Neural crest cell (in vitro differentiated cells): ENCODE measurements at regions not wholly inside any gene's neighbourhood (a gene's known extent, or its start where the extent isn't known, plus 50 kb on each side); places are given as distances from the start of the nearest gene placed in this dataset.
"Not testable (repeated sequence)": the region's sequence is repeated elsewhere in the genome, so short reads cannot be mapped to it uniquely, and the experiment has no call there.

Experiments used
- DNase-seq: peaks from one replicate; pipeline ENCODE4 v3.0.0; 2021; ENCODE audit warnings: low read depth, mixed read lengths, low spot score
- H3K27ac Mint-ChIP-seq: one replicate; pipeline ENCODE4 v1.8.0; 2021; ENCODE audit warnings: mild to moderate bottlenecking, mixed read lengths; ENCODE audit not compliant: unreplicated experiment
- H3K27me3 Mint-ChIP-seq: 2 replicates; pipeline ENCODE4 v1.8.0; 2021; ENCODE audit warnings: low read depth, mild to moderate bottlenecking, mixed read lengths
- H3K36me3 Mint-ChIP-seq: 2 replicates; pipeline ENCODE4 v1.8.0; 2021; ENCODE audit warnings: low read depth, mild to moderate bottlenecking, mixed read lengths
- H3K4me1 Mint-ChIP-seq: 2 replicates; pipeline ENCODE4 v1.8.0; 2021; ENCODE audit warnings: mixed read lengths
- H3K4me3 Mint-ChIP-seq: one replicate; pipeline ENCODE4 v1.8.0; 2021; ENCODE audit warnings: mild to moderate bottlenecking, mixed read lengths
- H3K9me3 Mint-ChIP-seq: 2 replicates; pipeline ENCODE4 v1.8.0; 2021; ENCODE audit warnings: mixed read lengths
- TF ChIP-seq, protein P1 (sequence below): fragments of 200-600 bp; sonication (generic); conservative IDR thresholded peaks from 2 replicates; pipeline ENCODE4 v1.5.0; 2021; ENCODE audit warnings: antibody characterized with exemption, mild to moderate bottlenecking

DNA sequence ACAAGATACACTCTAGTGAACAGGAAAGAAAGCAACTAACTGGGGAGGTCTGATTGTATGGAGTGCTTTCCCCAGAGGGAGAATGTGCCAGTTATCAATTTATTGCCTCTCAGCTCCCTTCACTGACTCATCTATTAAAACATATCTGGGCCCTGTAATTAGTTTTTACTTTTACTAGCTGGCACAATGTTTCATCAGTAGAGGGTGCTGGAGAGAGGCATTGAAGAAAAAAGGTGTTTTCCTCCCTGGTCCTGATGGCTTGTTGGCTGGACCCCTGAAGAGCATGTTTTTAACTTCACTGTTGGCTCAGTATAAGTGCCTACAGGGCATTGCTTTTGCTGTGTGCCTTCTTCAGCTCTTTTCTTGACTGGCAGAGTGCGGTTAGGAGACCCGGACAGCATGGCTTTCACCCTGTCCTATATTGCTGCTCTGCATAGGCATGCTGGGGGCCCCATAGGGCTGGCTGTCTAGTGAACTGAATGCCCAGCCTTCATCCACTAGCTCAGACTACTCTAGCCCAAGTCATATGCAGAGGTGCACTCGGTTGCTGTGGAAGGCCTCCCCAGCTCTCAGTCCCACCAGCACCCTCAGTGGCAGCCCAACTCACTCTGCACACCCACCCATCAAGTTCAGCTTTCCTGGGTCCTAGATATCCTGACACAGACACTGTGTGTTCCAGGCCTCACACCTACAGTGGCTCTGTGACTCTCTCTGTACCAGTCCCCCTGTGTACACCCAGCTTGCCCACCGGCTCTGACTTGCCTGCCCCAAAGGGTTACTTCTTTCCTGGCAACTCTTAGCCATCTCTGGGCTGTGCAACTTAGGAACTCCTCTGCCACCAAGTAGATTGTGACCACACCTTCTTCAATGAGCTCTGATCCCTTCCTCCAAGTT, 62.3 kb upstream of the ACYP2 start:
- H3K27ac Mint-ChIP-seq, result no peak overlapping the region

DNA sequence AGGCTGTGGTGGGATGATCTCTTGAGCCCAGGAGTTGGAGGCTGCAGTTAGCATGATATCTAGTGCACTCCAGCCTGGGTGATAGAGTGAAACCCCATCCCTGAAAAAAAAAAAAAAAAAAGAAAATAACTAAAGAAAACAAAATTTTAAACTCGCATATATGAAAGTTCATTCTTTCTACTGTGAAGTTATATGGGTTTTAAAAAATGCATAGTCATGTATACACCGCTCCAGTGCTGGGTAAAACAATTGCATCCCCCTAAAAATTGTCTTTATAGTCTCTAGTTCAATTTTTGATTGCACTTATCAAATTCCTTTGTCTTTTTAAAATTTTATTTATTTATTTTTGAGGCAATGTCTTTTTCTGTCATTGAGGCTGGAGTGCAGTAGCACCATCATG, 65.0 kb upstream of the ACYP2 start:
- no peaks in the 10 kb centered on the region for H3K27me3 Mint-ChIP-seq
- no peaks in the 10 kb centered on the region for H3K36me3 Mint-ChIP-seq
- TF ChIP-seq, protein P1, sequence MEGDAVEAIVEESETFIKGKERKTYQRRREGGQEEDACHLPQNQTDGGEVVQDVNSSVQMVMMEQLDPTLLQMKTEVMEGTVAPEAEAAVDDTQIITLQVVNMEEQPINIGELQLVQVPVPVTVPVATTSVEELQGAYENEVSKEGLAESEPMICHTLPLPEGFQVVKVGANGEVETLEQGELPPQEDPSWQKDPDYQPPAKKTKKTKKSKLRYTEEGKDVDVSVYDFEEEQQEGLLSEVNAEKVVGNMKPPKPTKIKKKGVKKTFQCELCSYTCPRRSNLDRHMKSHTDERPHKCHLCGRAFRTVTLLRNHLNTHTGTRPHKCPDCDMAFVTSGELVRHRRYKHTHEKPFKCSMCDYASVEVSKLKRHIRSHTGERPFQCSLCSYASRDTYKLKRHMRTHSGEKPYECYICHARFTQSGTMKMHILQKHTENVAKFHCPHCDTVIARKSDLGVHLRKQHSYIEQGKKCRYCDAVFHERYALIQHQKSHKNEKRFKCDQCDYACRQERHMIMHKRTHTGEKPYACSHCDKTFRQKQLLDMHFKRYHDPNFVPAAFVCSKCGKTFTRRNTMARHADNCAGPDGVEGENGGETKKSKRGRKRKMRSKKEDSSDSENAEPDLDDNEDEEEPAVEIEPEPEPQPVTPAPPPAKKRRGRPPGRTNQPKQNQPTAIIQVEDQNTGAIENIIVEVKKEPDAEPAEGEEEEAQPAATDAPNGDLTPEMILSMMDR, result no peak
- H3K9me3 Mint-ChIP-seq, result peaks cover 3% of the 10 kb centered on the region
- no peak for DNase-seq
- H3K4me1 Mint-ChIP-seq, result peaks cover 4% of the 10 kb centered on the region
- no peak overlapping the region for H3K4me3 Mint-ChIP-seq
- H3K27ac Mint-ChIP-seq, result no peak overlapping the region

More for the DNA sequence above, 62.3 kb upstream of the ACYP2 start:
- Mint-ChIP-seq H3K36me3 (peaks cover 8% of the 10 kb centered on the region), H3K9me3 (peaks cover 9% of the 10 kb centered on the region), H3K4me3 (no peak overlapping the region), H3K27me3 (no peaks in the 10 kb centered on the region), H3K4me1 (peaks cover 4% of the 10 kb centered on the region)
- TF ChIP-seq, protein P1, result no peak
- no peak for DNase-seq

DNA sequence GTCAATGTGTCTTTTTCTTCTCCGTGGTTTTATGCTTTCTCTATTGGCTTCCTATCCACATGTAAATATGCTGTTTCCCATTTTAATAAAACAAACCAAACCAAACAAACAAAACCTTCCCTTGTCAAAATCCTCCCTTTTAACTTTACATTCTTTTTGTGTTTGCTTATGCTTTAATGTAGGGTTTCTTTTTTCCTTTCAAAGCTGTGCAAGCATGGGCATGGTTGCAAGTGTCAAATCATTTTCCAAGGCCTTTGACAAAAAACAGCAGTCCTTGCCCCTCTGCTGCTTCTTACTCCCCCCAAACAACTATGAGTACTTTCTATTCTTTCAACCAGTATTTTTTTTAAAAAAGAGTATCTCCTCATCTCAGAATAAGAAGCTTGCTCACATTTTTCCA, 66.0 kb upstream of the ACYP2 start:
- Mint-ChIP-seq H3K27me3 (no peaks in the 10 kb centered on the region), H3K27ac (no peak overlapping the region), H3K36me3 (no peaks in the 10 kb centered on the region), H3K4me3 (no peak overlapping the region), H3K9me3 (peaks cover 7% of the 10 kb centered on the region), H3K4me1 (peaks cover 3% of the 10 kb centered on the region)
- TF ChIP-seq, protein P1, result no peak
- DNase-seq, result no peak

DNA sequence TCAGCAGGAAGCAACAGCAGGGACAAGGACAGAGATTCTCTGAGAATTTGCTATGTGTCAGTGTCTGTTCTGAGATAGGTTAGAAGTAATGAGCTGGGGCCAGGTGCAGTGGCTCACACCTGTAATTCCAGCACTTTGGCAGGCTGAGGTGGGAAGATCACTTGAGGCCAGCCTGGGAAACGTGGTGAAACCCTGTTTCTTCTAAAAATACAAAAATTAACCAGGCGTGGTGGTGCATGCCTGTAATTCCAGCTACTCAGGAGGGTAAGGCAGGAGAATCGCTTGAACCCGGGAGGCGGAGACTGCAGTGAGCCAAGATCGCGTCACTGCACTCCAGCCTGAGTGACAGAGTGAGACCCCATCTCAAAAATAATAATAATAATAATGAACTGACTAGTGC, 66.5 kb upstream of the ACYP2 start:
- H3K27ac Mint-ChIP-seq, H3K4me1 Mint-ChIP-seq, DNase-seq, H3K4me3 Mint-ChIP-seq, H3K36me3 Mint-ChIP-seq, H3K27me3 Mint-ChIP-seq: not testable (repeated sequence)
- H3K9me3 Mint-ChIP-seq, result peaks cover 10% of the 10 kb centered on the region

DNA sequence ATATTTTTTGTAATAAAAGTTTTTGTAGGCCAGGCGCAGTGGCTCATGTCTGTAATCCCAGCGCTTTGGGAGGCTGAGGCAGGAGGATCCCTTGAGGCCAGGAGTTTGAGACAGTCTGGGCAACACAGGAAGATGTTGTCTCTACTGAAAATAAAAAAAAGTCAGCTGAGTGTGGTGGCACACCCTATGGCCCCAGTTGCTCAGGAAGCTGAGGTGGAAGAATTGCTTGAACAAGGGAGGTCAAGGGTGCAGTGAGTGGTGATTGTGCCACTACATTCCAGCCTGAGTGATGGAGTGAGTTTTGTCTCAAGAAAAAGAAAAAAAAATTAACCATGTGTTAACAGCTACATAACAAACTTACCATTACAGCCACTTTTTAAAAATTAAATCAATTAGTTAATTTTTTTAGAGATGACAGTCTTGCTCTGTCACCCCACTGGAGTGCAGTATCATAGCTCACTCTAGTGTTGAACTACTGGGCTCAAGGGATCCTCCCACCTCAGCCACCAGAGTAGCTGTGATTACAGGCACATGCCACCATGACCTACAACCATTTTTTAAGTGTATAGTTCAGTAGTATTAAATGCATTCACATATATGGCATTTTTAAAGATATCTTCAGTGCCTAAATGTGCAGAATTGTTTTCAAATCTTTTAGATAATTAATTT, 67.2 kb upstream of the ACYP2 start:
- H3K27me3 Mint-ChIP-seq, result no peaks in the 10 kb centered on the region
- TF ChIP-seq, protein P1, result no peak
- peaks cover 4% of the 10 kb centered on the region for H3K36me3 Mint-ChIP-seq
- H3K4me3 Mint-ChIP-seq, result no peak overlapping the region
- no peak for DNase-seq
- peaks cover 7% of the 10 kb centered on the region for H3K9me3 Mint-ChIP-seq
- peaks cover 8% of the 10 kb centered on the region for H3K4me1 Mint-ChIP-seq
- no peak overlapping the region for H3K27ac Mint-ChIP-seq

DNA sequence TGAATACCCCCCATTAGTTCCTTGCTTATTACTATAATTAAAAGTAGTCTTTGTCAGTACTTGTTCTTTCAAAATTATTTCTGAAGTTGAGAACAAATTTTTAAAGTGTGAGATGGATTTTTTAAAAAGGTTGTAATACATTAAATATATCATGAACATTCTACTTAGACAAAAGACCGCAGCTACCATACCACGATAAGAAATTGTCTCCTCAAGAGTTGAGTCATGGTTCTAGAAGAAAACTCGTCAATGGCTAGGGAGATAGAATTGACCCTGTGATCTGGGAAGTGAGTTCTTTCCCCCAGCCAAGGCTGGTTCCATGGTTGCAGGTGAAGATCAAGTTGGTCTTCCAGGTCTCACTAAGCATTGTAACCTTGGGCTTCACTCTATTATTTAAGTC, 67.8 kb upstream of the ACYP2 start:
- H3K36me3 Mint-ChIP-seq, result peaks cover 4% of the 10 kb centered on the region
- H3K27ac Mint-ChIP-seq, result no peak overlapping the region
- peaks cover 7% of the 10 kb centered on the region for H3K9me3 Mint-ChIP-seq
- no peaks in the 10 kb centered on the region for H3K27me3 Mint-ChIP-seq
- TF ChIP-seq, protein P1, result no peak
- H3K4me1 Mint-ChIP-seq, result peaks cover 8% of the 10 kb centered on the region
- DNase-seq, result no peak
- no peak overlapping the region for H3K4me3 Mint-ChIP-seq
